BJ (cell line): ENCODE measurements at regions not wholly inside any gene's neighbourhood (a gene's known extent, or its start where the extent isn't known, plus 50 kb on each side); places are given as distances from the start of the nearest gene placed in this dataset.

ENCODE experiments used
- CTCF ChIA-PET: fragments of 350-600 bp; formaldehyde crosslinking; extraction: SDS; loops from one replicate; lab custom pipeline; 2021; ENCODE audit warnings: antibody characterized with exemption, inconsistent platforms; lab: Yijun Ruan, JAX
- POLR2A ChIA-PET: fragments of 300-600 bp; sonication (Branson Sonifier 250); formaldehyde crosslinking; extraction: SDS; loops from one replicate; lab custom pipeline; 2021; ENCODE audit warnings: antibody characterized with exemption; lab: Charles Lee
- DNase-seq: peaks from one replicate; pipeline ENCODE4 v3.0.0-alpha.2; 2011; ENCODE audit warnings: low read depth
- H3K27me3 ChIP-seq: 2 replicates; pipeline ENCODE4 v1.6.0; 2011; ENCODE audit warnings: low read length; ENCODE audit not compliant: control insufficient read depth, insufficient read depth
- H3K36me3 ChIP-seq: 2 replicates; pipeline ENCODE4 v1.5.1; 2011; ENCODE audit warnings: low read length; ENCODE audit not compliant: control insufficient read depth, insufficient read depth
- H3K4me3 ChIP-seq: 2 replicates; pipeline ENCODE4 v1.5.1; 2011; ENCODE audit warnings: low read depth, mild to moderate bottlenecking, control low read depth, low read length
- CTCF ChIP-seq: IDR thresholded peaks from 2 replicates; pipeline ENCODE4 v1.5.1; 2011; ENCODE audit warnings: low read depth, mild to moderate bottlenecking, control low read depth, inconsistent platforms, low read length, moderate library complexity; ENCODE audit not compliant: insufficient read depth

- ChIA-PET POLR2A (no interaction called here), CTCF (interaction anchor here (1.0 kb wide), 1 partner anchor 24 kb away, joined by 5 read pairs; no protein-coding TSS in a partner anchor)
Observed at GRCh38 chr3:43792904-43793303, 102.2 kb downstream of the ABHD5 start.

GRCh38 chr3:43793648-43794372 is 103.1 kb downstream of the ABHD5 start:
- H3K4me3 ChIP-seq: no peak overlapping the region
- DNase-seq: no peak
- peaks cover 5% of the 10 kb centered on the region for H3K27me3 ChIP-seq
- no peak for TF ChIP-seq CTCF
- ChIA-PET POLR2A (no interaction called here), CTCF (no interaction called here)
- no peaks in the 10 kb centered on the region for H3K36me3 ChIP-seq

More at GRCh38 chr3:43792904-43793303, 102.2 kb downstream of the ABHD5 start:
- no peaks in the 10 kb centered on the region for H3K36me3 ChIP-seq
- TF ChIP-seq CTCF: no peak
- H3K4me3 ChIP-seq: no peak overlapping the region
- peaks cover 4% of the 10 kb centered on the region for H3K27me3 ChIP-seq
- DNase-seq: no peak

- Histone ChIP-seq H3K27me3 (peaks cover 4% of the 10 kb centered on the region), H3K36me3 (no peaks in the 10 kb centered on the region), H3K4me3 (no peak overlapping the region)
- CTCF ChIA-PET: interaction anchor here (0.7 kb wide), 1 partner anchor 341 kb away, joined by 3 read pairs; no protein-coding TSS in a partner anchor
- no peak for DNase-seq
- no peak for TF ChIP-seq CTCF
- POLR2A ChIA-PET: no interaction called here
Observed at GRCh38 chr3:43794776-43795175, 104.0 kb downstream of the ABHD5 start.

- no peaks in the 10 kb centered on the region for H3K36me3 ChIP-seq
- ChIA-PET POLR2A (no interaction called here), CTCF (no interaction called here)
- peaks cover 4% of the 10 kb centered on the region for H3K27me3 ChIP-seq
- no peak overlapping the region for H3K4me3 ChIP-seq
- no peak for DNase-seq
- no peak for TF ChIP-seq CTCF
Observed at GRCh38 chr3:43795491-43795890, 104.8 kb downstream of the ABHD5 start.

- H3K36me3 ChIP-seq: no peaks in the 10 kb centered on the region
- DNase-seq: no peak
- CTCF ChIA-PET: no interaction called here
- TF ChIP-seq CTCF: no peak
- no peak overlapping the region for H3K4me3 ChIP-seq
- H3K27me3 ChIP-seq: peaks cover 3% of the 10 kb centered on the region
- POLR2A ChIA-PET: no interaction called here
Observed at GRCh38 chr3:43796041-43796596, 105.4 kb downstream of the ABHD5 start.
